ENCODE measurements at regions not wholly inside any gene's neighbourhood (a gene's known extent, or its start where the extent isn't known, plus 50 kb on each side); places are given as distances from the start of the nearest gene placed in this dataset.

- no peaks in the 10 kb centered on the region for H3K36me3 ChIP-seq
- no peaks in the 10 kb centered on the region for H3K27me3 ChIP-seq
- intact Hi-C loops (cut with DNase I) = no loop called here
- H3K27ac ChIP-seq = no peak overlapping the region
- H3K4me3 ChIP-seq = no peak overlapping the region
- no peaks in the 10 kb centered on the region for H3K4me1 ChIP-seq
- no peak for DNase-seq
- 39 to 40% methylated on average over 17 of the region's 17 CpGs for WGBS, 2 donors
- TF ChIP-seq, protein P1, sequence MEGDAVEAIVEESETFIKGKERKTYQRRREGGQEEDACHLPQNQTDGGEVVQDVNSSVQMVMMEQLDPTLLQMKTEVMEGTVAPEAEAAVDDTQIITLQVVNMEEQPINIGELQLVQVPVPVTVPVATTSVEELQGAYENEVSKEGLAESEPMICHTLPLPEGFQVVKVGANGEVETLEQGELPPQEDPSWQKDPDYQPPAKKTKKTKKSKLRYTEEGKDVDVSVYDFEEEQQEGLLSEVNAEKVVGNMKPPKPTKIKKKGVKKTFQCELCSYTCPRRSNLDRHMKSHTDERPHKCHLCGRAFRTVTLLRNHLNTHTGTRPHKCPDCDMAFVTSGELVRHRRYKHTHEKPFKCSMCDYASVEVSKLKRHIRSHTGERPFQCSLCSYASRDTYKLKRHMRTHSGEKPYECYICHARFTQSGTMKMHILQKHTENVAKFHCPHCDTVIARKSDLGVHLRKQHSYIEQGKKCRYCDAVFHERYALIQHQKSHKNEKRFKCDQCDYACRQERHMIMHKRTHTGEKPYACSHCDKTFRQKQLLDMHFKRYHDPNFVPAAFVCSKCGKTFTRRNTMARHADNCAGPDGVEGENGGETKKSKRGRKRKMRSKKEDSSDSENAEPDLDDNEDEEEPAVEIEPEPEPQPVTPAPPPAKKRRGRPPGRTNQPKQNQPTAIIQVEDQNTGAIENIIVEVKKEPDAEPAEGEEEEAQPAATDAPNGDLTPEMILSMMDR (IDR thresholded peaks at IDR 0.05) = no peak
- FAIRE-seq = no peak
- no peaks in the 10 kb centered on the region for H3K9me3 ChIP-seq
- peak in 3 of 4 donors; percentile 35 to 75 (median 49) for ATAC-seq
Measured at GRCh38 chr7:57305192-57305748, 144.7 kb upstream of the ZNF716 start.

GRCh38 chr7:57308631-57309408 is 141.2 kb upstream of the ZNF716 start:
- H3K4me3 ChIP-seq = no peak overlapping the region
- 48 to 52% methylated on average over 20 of the region's 20 CpGs for WGBS, 2 donors
- intact Hi-C loops (cut with DNase I) = no loop called here
- ATAC-seq = peak in 1 of 4 donors; percentile 25
- TF ChIP-seq, protein P1 (IDR thresholded peaks at IDR 0.05) = peak in 1 of 4 donors; percentile 7
- no peaks in the 10 kb centered on the region for H3K4me1 ChIP-seq
- no peaks in the 10 kb centered on the region for H3K9me3 ChIP-seq
- no peak for FAIRE-seq
- no peaks in the 10 kb centered on the region for H3K36me3 ChIP-seq
- peak in 1 of 6 donors; percentile 33 for DNase-seq
- H3K27me3 ChIP-seq = no peaks in the 10 kb centered on the region
- H3K27ac ChIP-seq = no peak overlapping the region

DNA sequence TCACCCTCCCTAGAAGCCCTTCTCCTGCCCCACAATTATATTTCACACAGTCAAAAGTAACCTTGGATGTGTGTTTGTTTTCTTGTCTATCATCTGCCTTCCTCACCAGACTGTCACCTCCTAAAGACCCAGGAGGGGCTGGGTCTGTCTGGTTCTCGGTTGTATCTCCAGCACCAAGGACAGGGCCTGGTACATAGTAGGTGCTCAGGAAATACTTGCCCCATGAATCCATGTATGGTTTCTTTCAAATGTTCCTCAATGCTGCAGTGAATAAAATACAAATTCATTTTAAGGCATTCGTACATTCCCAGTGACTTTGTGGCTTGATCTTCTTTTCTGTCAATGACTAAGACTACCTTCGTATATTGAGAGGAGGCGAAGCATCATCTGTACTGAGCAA is 122.9 kb upstream of the ZNF716 start:
- H3K4me3 ChIP-seq = no peak overlapping the region
- H3K27ac ChIP-seq = no peak overlapping the region
- TF ChIP-seq, protein P1 (IDR thresholded peaks at IDR 0.05) = no peak
- H3K4me1 ChIP-seq = no peaks in the 10 kb centered on the region
- H3K36me3 ChIP-seq = no peaks in the 10 kb centered on the region
- intact Hi-C loops (cut with DNase I) = no loop called here
- H3K9me3 ChIP-seq = no peaks in the 10 kb centered on the region
- WGBS, 2 donors = 68 to 70% methylated on average over 4 of the region's 4 CpGs
- DNase-seq (no peak), ATAC-seq (no peak), FAIRE-seq (no peak)
- no peaks in the 10 kb centered on the region for H3K27me3 ChIP-seq

DNA sequence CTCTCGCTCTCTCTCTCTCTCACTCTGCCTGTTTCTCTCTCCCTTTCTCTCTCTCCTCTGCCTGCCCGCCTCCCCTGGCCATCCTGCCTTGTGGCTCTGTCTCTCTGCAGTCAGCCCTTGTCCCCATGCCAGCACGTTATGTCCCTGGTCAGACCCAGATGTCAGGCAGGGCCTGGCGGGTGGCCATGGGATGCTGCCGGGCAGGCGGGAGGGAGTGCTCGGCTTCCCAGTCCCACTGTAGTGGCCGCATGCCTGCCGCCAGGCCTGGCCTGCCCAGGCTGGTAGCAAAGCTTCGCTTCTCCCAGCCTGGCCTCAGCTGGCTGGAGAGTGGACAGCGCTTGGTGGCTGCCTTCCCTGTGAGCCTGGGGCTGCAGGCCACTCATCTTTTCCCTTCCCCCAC is 121.5 kb upstream of the ZNF716 start:
- FAIRE-seq (no peak), DNase-seq (no peak)
- WGBS, 2 donors = 75 to 81% methylated on average over 11 of the region's 11 CpGs

More for the DNA sequence above, 121.5 kb upstream of the ZNF716 start:
- TF ChIP-seq, protein P1 (IDR thresholded peaks at IDR 0.05) = no peak
- Histone ChIP-seq H3K4me3 (no peak overlapping the region), H3K4me1 (no peaks in the 10 kb centered on the region), H3K27me3 (no peaks in the 10 kb centered on the region), H3K27ac (no peak overlapping the region), H3K9me3 (no peaks in the 10 kb centered on the region), H3K36me3 (no peaks in the 10 kb centered on the region)
- ATAC-seq = no peak
- intact Hi-C loops (cut with DNase I) = no loop called here
